Upper lobe of left lung (tissue), 6 donors: ENCODE measurements at regions not wholly inside any gene's neighbourhood (a gene's known extent, or its start where the extent isn't known, plus 50 kb on each side); places are given as distances from the start of the nearest gene placed in this dataset.

ENCODE experiments used
- ATAC-seq, 2 donors: fragments of 200-7000 bp; cut with Tn5 transposase; one replicate each; pipeline ENCODE4 v1.9.1; 2022; ENCODE audit warnings: mild to moderate bottlenecking in 2 of 2, moderate library complexity in 2 of 2; ENCODE audit not compliant: low FRiP score in 2 of 2
- DNase-seq, 2 donors: peaks; one replicate each; pipeline ENCODE4 v3.0.0-alpha.2; 2019 to 2020
- H3K27ac ChIP-seq, 4 donors: fragments of 200-600 bp; sonication (generic); one replicate each; pipeline ENCODE4 v1.5.1; 2016 to 2019
- H3K27me3 ChIP-seq, 4 donors: fragments of 200-600 bp; sonication (generic); one replicate each; pipeline ENCODE4 v1.5.1; 2017 to 2019
- H3K36me3 ChIP-seq, 4 donors: fragments of 200-600 bp; sonication (generic); one replicate each; pipeline ENCODE4 v1.5.1; 2016 to 2019
- H3K4me1 ChIP-seq, 4 donors: fragments of 200-600 bp; sonication (generic); one replicate each; pipeline ENCODE4 v1.5.1; 2018 to 2019
- H3K4me3 ChIP-seq, 4 donors: fragments of 200-600 bp; sonication (generic); one replicate each; pipeline ENCODE4 v1.5.1; 2017 to 2019; ENCODE audit warnings: mild to moderate bottlenecking in 2 of 4, moderate library complexity in 1 of 4
- H3K9me3 ChIP-seq, 4 donors: fragments of 200-600 bp; sonication (generic); one replicate each; pipeline ENCODE4 v1.5.1; 2018 to 2019
- CTCF ChIP-seq, 6 experiments: fragments of 450-650 bp in 4 of 6; fragments of 200-600 bp in 2 of 6; sonication (generic) in 2 of 6; IDR thresholded peaks; one replicate each; pipeline ENCODE4 v1.5.1; 2016 to 2019; ENCODE audit warnings: antibody characterized with exemption in 6 of 6
- EP300 ChIP-seq, 4 donors: sonication (generic); formaldehyde crosslinking; IDR thresholded peaks; one replicate each; pipeline ENCODE4 v1.5.1; 2017; ENCODE audit warnings: antibody characterized with exemption in 4 of 4, control low read depth in 2 of 4
- POLR2A ChIP-seq, 4 donors: fragments of 450-650 bp; IDR thresholded peaks; one replicate each; pipeline ENCODE4 v1.5.1; 2016 to 2017; ENCODE audit warnings: antibody characterized with exemption in 4 of 4, mild to moderate bottlenecking in 2 of 4
- POLR2AphosphoS5 ChIP-seq, 2 donors: sonication (generic); formaldehyde crosslinking; IDR thresholded peaks; one replicate each; pipeline ENCODE4 v1.5.1; 2017; ENCODE audit warnings: antibody characterized with exemption in 2 of 2
- WGBS, 2 donors: methylation state at CpG; one replicate each; pipeline ENCODE4 v1.1.5; 2017 to 2018; 5-methylcytosine and 5-hydroxymethylcytosine counted together
- donor health status: DM: no; HTN: no; CAD: no; lungs with moderate emphysema.
- donor health status: DM: no; HTN: yes; CAD: no; lungs with severe emphysema.

- DNase-seq: no peak
- Histone ChIP-seq H3K9me3 (no peaks in the 10 kb centered on the region), H3K27me3 (no peaks in the 10 kb centered on the region), H3K4me1 (no peaks in the 10 kb centered on the region), H3K36me3 (no peaks in the 10 kb centered on the region), H3K4me3 (no peak overlapping the region), H3K27ac (no peak overlapping the region)
- TF ChIP-seq POLR2A (IDR thresholded peaks at IDR 0.05) (no peak), EP300 (IDR thresholded peaks at IDR 0.05) (no peak), CTCF (IDR thresholded peaks at IDR 0.05) (no peak), POLR2AphosphoS5 (IDR thresholded peaks at IDR 0.05) (no peak)
- ATAC-seq: no peak
- 62 to 68% methylated on average over 1 of the region's 1 CpG for WGBS, 2 donors
These were observed 113.5 kb downstream of the TMEM132E start for GRCh38 chr17:34692920-34693319.
